ENCODE measurements at regions not wholly inside any gene's neighbourhood (a gene's known extent, or its start where the extent isn't known, plus 50 kb on each side); places are given as distances from the start of the nearest gene placed in this dataset.
"Not testable (repeated sequence)": the region's sequence is repeated elsewhere in the genome, so short reads cannot be mapped to it uniquely, and the experiment has no call there.

DNA sequence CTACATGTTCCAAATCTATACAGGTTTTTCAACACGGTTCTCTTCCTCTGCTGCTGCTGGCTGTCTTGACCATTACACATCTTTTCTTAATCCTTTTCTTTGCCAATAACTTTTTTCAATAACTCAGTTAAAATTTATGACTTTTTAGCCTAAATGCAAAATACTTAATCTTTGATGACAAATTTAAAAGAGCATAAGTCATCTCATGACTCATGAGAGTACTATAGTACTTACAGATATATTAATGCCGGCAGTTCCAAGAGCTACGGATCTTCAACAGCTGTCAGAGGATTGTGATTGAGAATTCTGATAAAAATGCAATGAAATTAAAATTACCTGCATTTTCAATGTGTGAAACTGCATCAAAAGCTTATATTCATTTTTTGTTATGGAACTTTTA lies 105.5 kb downstream of the KPNA2 start:
- DNase-seq (ENCODE audit: low read depth in 3 of 3): no peak

- DNase-seq (ENCODE audit: low read depth in 3 of 3): no peak
Measured at GRCh38 chr17:68142595-68142994, 105.2 kb upstream of the AMZ2 start.

- no peak for DNase-seq (ENCODE audit: low read depth in 3 of 3)
Measured at GRCh38 chr17:68143425-68143824, 104.4 kb upstream of the AMZ2 start.

DNA sequence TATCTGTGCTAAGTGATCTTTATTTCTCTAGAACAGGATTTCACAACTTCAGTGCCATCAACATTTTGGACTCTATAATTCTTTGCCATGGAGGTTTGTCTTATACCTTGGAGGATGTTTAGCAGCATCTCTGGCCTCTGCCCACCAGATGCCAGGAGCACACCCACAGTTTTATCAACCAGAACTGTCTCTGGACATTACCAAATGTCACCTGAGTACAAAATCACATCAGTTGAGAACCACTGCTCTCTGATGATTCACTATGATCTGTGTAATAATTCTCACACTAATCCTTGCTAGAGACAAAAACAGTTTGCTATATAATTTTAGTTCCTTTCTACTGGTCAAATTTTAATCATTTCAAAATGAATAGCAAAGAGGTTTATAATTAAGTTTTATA lies 102.8 kb upstream of the AMZ2 start:
- DNase-seq (ENCODE audit: low read depth in 3 of 3): no peak

GRCh38 chr17:68148936-68149335 lies 98.9 kb upstream of the AMZ2 start:
- DNase-seq (ENCODE audit: low read depth in 3 of 3): no peak

GRCh38 chr17:68152161-68152571 lies 95.7 kb upstream of the AMZ2 start:
- DNase-seq (ENCODE audit: low read depth in 3 of 3): no peak

- DNase-seq (ENCODE audit: low read depth in 3 of 3): no peak
Measured at GRCh38 chr17:68155692-68156091, 92.2 kb upstream of the AMZ2 start.

- DNase-seq (ENCODE audit: low read depth in 3 of 3): no peak
Measured at GRCh38 chr17:68161644-68162428, 86.0 kb upstream of the AMZ2 start.

- DNase-seq (ENCODE audit: low read depth in 3 of 3): not testable (repeated sequence)
Measured at GRCh38 chr17:68168273-68169164, 79.3 kb upstream of the AMZ2 start.

DNA sequence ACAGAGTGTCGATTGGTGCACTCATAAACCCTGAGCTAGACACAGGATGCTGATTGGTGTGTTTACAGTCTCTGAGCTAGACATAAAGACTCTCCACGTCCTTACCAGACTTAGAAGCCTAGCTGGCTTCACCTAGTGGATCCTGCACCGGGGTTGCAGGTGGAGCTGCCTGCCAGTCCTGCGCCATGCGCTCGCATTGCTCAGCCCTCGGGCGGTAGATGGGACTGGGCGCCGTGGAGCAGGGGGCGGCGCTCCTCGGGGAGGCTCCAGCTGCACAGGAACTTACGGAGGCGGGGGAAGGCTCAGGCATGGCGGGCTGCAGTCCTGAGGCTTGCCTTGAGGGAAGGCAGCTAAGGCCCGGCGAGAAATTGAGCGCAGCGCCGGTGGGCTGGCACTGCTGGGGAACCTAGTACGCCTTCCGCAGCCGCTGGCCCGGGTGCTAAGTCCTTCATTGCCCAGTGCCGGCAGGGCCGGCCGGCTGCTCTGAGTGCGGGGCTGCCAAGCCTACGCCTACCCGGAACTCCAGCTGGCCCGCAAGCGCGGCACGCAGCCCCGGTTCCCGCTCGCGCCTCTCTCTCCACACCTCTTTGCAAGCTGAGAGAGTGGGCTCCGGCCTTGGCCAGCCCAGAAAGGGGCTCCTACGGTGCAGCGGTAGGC lies 78.5 kb upstream of the AMZ2 start:
- DNase-seq (ENCODE audit: low read depth in 3 of 3): not testable (repeated sequence)

DNA sequence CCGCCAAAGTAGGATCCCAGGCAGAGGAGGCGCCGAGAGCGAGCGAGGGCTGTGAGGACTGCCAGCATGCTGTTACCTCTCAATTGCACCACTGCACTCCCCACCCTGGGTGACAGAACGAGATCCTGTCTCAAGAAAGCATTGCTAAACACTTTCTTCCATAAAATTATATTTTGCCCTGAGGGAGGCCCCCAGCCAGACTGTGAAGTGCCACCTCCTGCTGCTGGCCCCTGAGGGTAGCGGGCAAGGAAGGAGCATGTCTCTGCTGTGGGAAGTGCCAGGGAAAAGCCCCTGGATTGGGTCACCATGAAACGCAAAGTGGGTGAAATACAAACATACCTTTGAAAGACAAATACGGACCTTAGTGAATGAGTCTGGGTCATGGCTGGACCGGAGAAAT lies 78.0 kb upstream of the AMZ2 start:
- no peak for DNase-seq (ENCODE audit: low read depth in 3 of 3)

DNA sequence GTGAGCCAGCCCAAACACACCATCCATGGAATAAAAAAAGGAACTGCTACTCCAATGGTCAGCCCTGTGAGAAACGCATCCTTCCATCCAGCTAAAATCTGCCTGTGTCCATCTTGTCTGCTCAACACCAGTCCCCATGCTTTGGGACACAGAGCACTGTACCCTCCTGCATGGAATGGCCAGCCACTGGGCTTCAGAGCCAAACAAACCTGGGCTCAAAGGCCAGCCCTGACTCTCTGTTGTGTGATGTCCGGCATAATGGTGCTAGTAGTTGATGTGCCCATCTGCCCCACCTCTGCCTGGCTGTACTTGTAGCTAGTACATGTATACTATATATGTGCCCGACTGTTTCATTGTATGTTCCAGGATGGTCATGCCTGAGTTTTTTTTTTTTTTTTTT lies 77.6 kb upstream of the AMZ2 start:
- no peak for DNase-seq (ENCODE audit: low read depth in 3 of 3)

DNA sequence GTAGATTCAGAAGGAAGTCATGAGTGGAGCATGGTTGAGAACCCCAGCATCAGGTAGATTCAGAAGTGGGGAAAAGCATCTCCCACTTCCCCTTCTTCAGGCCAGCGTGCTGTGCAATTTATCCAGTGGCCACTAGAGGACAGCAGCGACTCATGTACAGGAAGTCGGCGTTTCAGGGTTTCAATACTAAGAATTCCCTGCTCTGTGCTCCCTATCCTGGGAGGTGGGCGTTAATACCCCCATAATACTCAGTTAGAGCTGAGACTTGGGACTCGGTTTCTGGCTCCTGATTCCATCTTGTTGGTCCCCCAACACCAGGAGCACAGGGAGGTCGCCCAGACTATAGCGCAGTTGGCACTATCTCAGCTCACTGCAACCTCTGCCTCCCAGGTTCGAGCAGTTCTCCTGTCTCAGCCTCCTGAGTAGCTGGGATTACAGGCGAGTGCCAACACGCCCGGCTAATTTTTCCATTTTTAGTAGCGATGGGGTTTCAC lies 75.3 kb upstream of the AMZ2 start:
- DNase-seq (ENCODE audit: low read depth in 3 of 3): peak in 2 of 3 experiments; percentile 61 to 72

GRCh38 chr17:68175416-68175815 lies 72.4 kb upstream of the AMZ2 start:
- no peak for DNase-seq (ENCODE audit: low read depth in 3 of 3)

DNA sequence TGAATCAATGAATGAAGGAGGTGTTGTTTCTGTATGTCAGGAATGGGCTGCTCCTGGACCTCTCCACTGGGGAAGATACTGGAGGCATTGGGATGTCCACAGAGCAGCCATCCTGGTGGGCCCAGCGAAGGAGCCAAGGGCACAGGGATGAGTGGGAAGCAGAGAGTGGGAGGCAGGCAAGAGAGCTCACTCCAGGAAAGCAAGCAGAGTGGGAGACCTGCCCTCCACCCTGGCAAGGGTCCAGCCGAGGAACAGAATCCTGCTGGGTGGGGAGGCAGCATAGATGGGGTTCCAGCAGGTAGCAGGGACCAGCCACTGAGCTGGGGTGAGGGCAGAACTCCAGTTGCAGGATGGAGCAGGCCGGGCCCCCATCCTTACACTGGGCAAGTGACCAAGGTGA lies 71.9 kb upstream of the AMZ2 start:
- DNase-seq (ENCODE audit: low read depth in 3 of 3): no peak

DNA sequence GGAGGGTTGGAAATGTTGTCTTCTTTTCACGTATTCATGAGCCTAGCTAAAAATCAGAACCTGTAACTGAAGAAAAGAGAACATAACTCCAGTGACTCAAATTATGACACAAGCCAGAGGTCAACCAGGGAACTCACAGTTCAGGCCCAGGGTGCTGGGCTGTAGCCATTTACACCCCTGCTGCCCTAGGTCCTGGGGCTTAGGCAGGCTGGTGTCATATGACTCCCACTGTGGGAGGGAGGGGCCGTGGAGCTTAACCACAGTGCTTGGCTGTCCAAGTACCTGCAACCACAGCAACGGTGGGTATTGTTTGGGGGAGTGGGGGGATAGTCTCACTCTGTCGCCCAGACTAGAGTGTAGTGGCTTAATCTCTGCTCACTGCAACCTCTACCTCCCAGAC lies 71.1 kb upstream of the AMZ2 start:
- no peak for DNase-seq (ENCODE audit: low read depth in 3 of 3)

- DNase-seq (ENCODE audit: low read depth in 3 of 3): no peak
Measured at GRCh38 chr17:68178831-68179230, 69.0 kb upstream of the AMZ2 start.

DNA sequence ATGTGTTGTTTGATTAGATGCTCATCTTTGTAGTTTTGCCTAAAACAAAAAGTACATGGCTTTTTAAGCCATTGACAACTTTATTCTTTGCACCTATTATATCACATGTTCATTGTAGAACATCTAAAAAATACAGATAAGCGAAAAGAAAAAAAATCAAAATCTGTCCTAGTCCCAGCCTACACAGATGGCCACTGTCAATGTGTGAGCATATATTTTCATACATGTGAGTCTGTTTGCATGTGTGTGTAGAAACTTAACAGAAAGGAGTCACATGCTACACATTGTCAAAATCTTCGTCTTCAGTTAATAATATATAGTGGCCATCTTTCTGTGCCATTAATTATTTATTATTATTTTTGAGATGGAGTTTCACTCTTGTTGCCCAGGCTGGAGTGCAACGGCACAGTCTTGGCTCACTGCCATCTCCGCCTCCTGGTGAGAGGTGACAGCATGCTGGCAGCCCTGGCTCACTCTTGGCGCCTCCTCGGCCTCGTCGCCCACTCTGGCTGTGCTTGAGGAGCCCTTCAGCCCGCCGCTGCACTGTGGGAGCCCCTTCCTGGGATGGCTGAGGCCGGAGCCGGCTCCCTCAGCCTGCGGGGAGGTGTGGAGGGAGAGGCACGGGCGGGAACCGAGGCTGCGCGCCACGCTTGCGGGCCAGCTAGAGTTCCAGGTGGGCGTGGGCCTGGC lies 68.5 kb upstream of the AMZ2 start:
- DNase-seq (ENCODE audit: low read depth in 3 of 3): no peak

- no peak for DNase-seq (ENCODE audit: low read depth in 3 of 3)
Measured at GRCh38 chr17:68179926-68180285, 67.9 kb upstream of the AMZ2 start.

- DNase-seq (ENCODE audit: low read depth in 3 of 3): no peak
Measured at GRCh38 chr17:68182011-68182306, 65.9 kb upstream of the AMZ2 start.

- no peak for DNase-seq (ENCODE audit: low read depth in 3 of 3)
Measured at GRCh38 chr17:68182940-68183551, 64.8 kb upstream of the AMZ2 start.

DNA sequence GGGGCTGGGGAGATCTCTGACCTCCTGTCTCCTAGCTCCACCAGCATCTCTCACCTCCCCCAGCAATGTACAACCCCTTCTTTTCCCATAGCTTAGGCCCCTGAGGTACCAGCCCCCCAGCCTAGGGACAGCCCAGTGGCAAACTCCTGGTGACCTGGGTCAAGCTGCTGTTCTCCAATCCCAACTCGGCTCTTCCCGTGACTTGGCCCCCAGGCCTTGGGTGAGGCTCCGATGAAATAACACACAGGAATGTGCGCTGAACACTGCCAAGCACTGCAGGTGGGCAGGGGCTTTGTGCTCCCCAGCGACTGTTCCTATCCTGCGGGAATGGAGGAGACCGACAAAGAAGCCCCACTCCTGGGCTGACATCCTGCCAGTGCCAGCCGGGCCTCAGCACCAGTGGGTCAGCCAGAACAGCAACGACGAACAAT lies 63.7 kb upstream of the AMZ2 start:
- no peak for DNase-seq (ENCODE audit: low read depth in 3 of 3)

Data from stimulated activated CD4-positive, alpha-beta T cell treated with anti-CD3 and anti-CD28 coated beads, TNF-alpha, amount 100 ng/mL, for 24 hours (primary cell).